GM21447 (cell line): ENCODE measurements at regions not wholly inside any gene's neighbourhood (a gene's known extent, or its start where the extent isn't known, plus 50 kb on each side); places are given as distances from the start of the nearest gene placed in this dataset.

ENCODE experiments used
- ATAC-seq: cut with Tn5 transposase; IDR thresholded peaks from one replicate; pipeline ENCODE4 v1.9.1; 2021; ENCODE audit not compliant: unreplicated experiment

DNA sequence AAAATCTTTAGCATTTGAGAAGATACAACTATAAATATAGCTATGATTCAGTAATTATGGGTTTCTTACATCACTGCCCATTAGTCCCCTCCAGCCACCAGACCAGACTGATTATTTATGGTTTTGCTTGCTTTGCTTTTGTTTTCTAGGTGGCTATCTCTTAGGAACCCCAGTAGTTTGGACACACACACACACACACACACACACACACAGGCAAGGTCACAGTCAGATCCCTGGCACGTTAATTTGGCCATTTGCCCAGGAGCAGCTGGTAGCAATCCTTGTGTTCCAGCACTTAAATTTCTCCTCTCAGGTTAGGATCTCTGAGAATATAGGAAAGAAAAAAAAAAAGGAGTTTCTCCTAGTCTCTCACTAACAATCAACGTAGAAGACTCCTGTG, 90.2 kb upstream of the RESF1 start:
- ATAC-seq = no peak

DNA sequence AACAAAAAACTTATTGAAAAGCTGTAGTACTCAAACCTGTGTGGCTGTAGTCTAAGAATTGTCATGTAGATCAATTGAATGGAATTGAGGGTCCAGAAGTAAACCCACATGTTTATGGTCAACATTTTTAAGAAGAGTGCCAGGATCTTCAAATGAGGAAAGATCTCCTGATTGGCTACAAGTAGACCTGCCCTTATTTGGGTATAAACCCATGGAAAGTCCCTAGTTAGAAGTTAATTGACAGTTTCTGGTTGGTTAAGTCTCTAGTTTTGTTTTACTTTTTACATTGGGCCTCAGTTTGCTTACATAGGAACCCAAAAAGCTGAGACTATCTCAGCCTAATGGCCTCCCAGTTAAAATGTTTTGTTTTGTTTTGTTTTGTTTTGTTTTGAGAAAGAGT, 91.9 kb upstream of the RESF1 start:
- ATAC-seq = no peak

DNA sequence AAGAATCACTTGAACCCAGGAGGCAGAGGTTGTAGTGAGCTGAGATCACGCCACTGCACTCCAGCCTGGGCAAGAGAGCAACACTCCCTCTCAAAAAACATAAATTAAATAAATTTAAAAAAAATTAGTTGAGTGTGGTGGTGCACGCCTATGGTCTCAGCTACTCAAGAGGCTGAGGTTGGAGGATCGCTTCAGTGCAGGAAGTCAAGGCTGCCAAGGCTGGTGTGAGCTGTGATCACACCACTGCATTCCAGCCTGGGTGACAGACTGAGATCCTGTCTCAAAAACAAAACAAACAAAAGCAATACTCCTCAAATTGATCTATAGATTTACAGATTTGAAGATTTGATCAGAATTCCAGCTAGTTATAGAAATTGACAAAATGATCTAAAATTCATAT, 92.7 kb upstream of the RESF1 start:
- ATAC-seq = no peak

DNA sequence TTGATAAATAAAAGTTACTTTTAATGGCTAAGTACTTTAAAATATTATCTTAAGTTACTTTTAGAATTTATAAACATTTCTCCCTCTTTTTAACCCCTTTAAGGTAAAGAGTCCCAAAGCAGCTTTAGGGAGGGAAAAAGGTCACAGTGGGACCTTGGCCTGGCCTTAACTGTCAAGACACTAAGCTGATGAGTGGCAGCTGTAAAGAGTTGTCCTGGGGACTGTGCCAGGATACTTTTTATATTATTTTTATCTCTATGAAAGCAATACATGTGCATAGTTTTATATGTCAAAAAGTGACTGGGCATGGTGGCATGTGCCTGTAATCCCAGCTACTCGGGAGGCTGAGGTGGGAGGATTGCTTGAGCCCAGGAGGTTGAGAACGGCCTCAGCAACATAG, 94.2 kb upstream of the RESF1 start:
- no peak for ATAC-seq

DNA sequence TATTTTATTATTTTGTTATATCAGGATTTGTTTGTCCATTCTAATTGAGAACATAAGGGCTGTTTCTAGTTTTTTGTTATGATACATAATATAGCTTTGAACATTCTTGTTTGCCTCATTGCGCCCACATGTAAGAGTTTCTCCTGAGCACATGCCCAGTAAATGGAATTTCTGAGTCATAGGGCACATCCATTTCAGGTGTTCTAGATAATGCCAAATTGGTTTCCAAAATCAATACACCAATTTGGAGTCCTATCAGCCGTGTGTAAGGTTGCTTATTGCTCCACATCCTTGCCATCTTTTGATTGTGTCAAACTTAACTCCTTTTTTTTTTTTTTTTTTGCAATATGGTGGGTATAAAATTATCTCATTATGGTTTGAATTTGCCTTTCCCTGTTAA, 97.9 kb upstream of the RESF1 start:
- ATAC-seq = no peak

DNA sequence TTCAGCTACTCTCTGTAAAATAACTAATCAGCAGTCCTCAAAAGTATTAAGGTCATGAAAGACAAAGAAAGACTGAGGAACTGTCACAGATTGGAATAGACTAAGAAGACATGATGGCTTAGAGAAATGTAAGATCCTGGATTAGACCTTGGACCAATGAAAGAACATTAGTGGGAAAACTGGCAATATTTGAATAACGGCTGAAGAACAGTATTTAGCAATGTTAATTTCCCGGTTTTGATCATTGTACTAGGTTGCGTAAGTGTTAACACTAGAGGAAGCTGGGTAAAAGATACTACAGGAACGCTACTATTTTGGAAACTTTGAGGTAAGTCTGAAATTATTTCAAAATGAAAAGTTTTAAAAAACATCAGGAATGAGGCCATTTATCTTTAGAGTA, 98.8 kb upstream of the RESF1 start:
- no peak for ATAC-seq

DNA sequence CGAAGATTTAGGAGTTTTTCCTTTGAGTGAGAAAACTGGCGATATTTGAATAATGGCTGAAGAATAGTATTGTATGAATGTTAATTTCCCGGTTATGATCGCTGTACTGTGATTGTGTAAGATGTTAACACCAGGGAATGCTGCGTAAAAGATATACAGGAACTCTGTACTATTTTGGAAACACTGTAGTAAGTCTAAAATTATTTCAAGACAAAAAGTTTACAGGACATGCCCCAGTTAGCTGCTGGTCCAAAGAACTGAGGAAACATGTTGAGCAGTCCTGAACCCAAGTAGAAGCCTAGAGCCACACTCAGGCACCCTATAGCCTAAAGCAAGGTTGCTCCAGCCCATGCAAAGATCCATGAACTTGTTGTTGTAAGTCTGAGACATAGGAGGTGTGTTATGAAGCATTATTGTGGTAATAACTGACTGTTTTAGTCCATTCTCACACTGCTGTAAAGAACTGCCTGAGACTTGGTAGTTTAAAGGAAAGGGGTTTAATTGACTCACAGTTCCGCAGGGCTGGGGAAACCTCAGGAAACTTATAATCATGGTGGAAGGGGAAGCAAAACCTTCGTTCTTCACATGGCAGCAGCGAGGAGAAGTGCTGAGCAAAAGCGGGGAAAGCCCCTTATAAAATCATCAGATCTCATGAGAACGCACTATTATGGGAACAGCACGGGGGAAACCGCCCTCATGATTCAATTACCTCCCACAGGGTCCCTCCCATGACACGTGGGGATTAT, 99.8 kb upstream of the RESF1 start:
- peak; percentile 86 for ATAC-seq

DNA sequence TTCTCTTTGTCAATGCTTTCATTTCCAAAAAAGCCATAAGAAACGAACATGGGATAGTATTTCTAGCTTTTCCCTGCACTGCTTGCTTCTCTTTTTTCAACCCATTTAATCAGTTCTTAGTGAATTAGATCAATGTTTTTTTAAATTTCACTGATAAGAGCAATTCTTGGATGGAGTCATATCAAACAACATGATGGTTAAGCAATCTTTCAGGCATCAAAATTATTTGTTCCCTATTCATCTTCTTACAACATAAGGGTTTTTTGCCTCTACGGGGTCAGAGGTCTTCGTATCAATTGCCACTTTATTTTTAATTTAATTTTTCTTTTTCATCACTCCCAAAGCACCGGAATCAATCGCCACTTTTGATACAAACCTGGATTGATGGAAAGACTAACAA, 103.8 kb upstream of the RESF1 start:
- ATAC-seq = no peak

DNA sequence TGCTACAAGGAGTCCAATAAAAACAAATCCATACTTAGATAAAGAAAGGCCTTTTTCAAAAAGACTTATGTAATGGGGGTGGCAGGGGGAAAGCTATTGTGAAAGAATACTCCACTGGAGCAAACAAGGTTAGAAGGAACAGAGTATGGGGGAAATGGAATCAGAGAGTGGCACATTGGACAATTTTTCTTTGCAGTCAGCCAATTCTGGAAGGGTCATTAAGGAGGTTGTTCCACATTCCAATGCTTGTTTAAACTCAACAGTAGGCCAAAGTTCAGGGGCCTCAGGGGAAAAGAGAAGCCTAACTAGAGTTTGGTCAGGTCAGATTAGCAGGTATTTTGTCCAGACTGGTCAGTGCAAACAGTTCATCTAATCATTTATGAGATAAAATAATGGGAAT, 105.2 kb upstream of the RESF1 start:
- ATAC-seq = no peak

DNA sequence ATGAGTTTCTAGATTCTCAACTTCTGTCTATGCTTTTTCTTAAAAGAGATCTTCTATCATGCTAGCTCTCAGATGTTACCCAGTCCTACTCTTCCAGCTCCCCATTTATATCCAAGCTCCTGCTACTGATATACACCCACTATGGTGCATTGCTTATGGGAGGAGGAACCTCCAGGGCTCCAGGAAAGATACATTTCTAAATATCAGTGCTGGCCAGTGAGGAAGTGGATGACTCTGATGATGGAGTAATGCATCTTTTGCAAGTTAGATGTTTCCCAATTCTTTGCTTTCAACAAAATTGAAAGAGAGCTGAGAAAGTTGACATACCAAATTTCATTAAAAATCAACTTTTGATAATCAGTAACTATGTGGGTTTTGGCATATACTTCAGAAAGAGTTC, 105.7 kb upstream of the RESF1 start:
- ATAC-seq = no peak

DNA sequence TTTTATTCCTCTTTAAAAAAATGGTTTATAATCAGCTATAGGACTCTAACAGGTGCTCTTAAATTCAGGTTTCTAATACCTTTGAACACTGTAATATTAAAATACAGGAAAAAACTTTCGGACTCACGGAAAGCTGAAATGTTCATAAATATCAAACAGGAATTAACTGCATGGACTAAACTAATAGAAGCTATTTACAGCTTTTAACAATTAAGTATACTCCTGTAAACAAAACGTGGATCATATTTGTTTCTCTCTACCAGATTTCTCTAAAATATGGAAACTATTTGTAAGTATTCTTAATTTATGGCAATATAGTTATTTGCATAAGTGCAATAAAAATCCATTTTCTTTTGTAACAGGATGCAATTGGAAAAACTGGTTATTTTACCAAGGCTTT, 108.9 kb upstream of the RESF1 start:
- ATAC-seq = no peak

DNA sequence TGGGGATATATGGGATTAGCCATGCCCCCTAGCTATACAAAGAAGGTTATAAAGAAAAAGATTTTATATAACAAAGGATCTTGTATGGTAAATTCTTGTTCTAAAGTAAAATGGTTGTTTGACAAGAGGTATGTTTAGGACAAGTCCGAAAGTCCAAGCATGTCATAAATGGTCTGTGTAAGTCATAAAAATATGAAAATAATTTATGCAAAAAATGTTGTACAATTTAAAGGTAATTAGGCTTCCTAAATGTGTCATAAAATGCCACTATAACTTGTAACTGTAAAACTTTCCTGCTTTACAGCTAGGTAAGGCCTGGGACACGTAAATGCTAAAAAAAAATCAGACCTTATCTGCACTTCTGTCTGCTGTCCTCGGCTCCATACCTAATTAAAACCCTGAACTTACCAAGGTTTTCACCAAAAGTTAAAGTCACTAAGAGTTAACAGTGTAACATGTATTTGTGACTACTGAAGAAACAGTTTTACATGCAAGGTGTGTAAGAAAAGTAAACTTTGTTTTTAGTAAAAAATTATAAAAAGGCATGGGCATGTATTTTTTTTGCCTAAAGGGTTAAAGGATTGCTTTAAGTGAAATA, 110.0 kb upstream of the RESF1 start:
- no peak for ATAC-seq

DNA sequence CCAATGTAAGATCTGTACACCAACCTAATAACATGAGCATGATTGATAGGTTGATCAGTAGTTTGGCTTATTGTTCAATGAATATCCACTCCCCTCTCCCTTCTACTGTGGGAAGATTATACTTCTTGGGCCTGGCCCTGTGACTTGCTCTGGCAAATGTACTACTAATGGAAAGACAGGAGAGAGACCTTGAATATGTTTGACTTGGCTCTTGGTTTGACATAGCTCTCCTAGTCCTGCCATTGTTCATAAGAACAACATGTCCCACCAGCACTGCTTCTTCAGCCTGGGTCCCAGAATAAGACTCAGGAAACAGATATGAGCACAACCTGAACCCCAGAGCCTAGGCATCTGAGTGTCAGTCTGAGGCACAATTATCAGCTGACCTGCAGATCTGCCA, 112.8 kb upstream of the RESF1 start:
- ATAC-seq = no peak

DNA sequence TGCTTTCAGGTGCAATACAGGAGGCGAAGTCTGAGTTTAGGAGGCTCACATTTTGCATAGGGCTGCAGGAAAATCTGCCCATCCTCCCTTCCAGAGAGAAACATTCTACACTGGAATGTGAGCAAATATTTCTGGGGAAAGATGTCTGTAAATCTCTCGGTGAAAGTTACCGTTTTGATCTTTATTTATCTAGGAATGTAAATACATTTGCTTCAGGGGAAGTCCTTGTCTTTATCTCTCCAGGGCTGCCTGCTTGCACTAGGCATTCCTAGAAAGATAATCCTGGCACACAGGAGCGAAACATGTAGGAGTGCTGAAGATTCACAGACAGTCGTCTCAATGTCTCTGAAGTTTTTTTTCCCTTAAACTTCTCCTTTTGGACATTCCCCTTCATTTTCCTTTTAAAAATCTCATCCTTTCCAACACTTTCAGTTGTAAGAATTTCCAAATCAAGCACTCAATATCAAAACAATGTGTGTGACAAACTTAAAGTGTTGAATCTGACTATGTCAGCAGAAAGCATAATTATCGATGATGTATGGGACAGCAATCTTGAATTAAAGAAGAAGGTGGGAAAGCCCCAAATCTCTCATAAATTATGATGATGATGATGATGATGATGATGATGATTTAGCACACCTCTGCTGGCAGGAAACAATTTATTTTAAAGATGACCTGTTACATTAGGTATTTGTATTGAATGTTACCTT, 113.4 kb upstream of the RESF1 start:
- ATAC-seq = no peak

DNA sequence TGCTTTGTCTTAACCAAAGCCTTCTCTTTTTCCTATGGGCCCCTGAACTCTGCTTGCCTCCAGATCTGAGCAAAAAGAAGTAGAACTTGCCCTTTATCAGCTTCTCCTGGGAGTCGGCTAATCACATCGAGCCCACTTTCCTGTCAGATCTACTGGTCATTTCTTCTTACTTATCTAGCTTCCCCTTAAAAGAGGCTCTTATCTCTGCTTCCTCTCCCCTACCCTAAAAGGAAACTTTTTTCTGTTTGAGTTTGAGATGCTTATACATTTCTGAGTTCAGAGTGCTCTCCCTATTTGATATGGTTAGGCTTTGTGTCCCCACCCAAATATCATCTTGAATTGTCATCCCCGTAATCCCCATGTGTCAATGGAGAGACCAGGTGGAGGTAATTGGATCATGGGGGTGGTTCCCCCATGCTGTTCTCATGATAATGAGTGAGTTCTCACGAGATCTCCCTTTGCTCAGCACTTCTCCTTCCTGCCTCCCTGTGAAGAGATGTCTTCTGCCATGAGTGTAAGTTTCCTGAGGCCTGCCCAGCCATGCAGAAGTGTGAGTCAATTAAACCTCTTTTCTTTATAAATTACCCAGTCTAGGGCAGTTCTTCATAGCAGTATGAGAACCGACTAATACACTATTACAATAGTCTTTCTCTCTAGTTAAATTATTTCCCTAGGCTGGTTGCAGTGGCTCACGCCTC, 114.7 kb upstream of the AMN1 start:
- ATAC-seq = no peak

DNA sequence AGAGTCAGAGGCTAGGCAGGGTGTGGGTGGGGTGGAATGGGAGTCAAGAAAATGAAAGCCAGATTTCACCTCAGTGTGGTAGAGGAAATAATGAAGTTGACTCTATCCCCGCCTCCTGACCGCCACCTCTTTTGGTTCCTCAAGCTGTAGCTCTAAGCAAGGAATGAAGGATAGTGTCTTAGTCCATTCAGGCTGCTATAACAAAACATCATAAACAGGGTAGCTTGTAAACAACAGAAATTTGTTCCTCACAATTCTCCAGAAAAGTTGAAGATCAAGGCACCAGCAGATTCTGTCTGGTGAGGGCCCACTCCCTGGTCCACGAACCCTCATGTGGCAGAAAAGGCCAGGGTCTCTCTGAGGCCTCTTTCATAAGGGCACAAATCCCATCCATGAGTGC, 109.1 kb upstream of the AMN1 start:
- no peak for ATAC-seq

DNA sequence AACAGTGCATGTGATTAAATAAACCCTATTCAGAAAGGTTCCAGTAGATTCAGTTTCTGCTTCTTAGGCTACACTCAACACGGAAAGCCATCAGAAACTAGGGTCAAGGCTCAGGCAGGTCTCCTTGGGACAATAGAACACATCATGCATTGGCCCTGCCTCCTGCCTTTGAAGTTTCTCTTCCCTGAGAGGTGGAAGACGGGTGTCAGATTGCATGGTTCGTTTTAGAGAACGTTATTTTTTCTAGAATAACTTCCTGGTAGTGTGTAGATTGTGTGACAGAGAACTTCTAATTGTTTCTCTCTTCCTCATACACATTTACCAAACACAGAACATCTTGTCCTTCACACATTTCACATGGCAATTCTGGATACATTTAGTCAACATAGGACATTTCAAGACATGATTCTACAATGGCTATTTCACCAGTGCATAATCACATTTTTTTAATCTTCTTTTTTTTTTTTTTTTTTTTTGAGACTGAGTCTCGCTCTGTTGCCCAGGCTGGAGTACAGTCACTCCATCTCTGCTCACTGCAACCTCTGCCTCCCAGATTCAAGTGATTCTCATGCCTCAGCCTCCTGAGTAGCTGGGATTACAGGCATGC, 106.6 kb upstream of the AMN1 start:
- ATAC-seq = no peak

DNA sequence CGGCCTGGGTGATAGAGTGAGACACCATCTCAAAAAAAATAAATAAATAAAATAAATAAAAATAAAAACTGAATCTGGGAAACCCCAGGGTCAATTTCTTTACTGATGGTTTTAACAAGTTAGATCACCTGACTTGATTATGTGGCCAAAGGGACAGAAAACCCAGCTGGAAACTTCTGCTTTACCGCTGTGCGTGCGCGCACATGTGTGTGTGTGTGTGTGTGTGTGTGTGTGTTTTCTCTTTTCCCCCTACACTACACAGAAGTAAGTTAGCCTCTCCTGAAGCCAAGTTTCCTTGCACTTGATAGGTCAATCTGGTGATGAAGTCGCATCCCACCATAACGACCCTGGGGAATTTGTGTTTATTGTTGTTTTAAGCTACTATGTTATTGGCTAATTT, 105.3 kb upstream of the AMN1 start:
- no peak for ATAC-seq

DNA sequence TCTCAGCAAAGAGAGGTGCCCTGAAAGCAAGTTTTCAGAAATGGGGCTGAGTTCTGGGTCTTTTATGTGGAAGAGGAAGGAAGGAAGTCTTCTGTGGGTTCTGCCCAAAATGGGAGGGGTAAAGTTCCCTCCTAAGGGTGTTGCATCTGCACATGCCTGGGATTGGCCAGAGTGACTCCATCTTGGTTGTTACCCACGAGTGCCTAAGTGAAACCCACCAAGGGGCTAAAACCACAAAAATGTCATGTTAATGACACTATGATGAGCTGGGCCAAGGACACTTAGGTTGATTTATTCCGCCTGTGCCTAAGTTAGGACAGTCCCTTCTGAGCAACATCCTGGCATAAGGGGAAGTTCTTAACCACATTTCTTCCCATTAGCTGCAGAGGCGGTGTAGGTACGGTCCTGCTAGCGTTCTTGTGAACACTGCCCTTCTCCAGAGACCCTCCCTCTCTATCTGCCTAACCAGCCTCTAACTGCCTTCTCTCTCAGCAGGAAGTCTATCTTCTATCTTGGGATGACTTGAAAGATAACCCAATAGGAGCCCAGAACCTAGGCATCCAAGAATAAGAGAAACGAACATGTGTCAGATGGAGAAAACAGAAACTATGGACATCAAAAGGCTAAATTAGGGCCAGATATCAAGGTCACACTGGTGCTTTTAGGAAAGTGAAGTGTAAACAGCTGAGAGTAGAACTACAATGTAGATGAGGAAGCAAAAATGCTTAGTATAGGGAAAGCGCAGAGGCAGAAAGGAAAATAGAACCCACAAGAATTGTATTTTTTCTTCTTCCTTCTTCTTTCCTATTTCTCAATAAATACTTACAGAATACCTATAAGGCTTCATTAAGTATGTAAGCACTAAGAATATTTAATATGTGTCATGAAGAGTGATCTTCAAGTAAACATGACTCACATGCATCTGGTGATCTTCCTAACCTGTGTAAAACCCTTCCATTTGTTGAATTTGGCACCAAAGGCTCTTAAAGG, 104.2 kb upstream of the AMN1 start:
- ATAC-seq = peak; percentile 81

DNA sequence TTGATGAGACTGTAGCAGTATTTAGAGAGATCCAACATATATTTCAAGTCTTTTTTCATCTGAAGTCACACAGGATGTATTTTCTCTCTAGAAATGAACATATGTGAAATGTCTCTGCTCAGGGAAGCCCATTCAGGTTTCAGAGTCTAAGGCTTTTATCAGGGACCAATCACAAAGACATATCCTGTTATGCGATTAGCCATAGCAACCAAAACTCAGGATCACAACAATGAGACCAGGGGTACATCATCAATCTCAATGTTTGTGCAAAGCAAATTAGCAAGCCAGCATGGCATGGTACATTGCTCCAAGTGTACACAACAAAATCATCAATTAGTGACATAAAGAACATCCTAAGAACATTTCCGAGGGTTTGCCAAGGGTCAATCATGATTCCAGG, 99.2 kb upstream of the AMN1 start:
- ATAC-seq = no peak
